GM12801 (cell line): ENCODE measurements at regions not wholly inside any gene's neighbourhood (a gene's known extent, or its start where the extent isn't known, plus 50 kb on each side); places are given as distances from the start of the nearest gene placed in this dataset.

Experiments
- TF ChIP-seq, protein P1 (sequence below): IDR thresholded peaks from one replicate; pipeline ENCODE4 v1.5.1; 2011; ENCODE audit warnings: control low read depth; ENCODE audit not compliant: insufficient read length; ENCODE audit errors: extremely low read depth

DNA sequence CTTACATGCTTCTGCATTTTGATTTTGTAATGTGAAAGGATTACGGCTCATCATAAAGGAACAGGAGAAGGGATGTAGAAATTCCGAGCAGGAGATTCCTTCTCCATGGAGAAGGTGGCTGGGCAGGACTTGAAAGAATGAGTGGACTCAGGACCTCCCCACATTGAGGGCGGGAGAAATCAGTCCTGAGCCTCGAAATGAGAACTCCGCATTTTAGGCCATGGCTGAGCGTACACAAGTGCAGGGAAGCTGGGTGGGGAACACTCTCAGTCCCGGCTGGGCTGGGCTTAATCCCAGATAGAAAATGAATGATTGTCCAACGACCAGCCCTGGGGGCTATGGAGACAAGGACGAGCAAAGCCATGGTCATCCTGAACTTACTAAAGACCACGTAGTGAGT, 402.3 kb upstream of the POU3F1 start:
- TF ChIP-seq, protein P1, sequence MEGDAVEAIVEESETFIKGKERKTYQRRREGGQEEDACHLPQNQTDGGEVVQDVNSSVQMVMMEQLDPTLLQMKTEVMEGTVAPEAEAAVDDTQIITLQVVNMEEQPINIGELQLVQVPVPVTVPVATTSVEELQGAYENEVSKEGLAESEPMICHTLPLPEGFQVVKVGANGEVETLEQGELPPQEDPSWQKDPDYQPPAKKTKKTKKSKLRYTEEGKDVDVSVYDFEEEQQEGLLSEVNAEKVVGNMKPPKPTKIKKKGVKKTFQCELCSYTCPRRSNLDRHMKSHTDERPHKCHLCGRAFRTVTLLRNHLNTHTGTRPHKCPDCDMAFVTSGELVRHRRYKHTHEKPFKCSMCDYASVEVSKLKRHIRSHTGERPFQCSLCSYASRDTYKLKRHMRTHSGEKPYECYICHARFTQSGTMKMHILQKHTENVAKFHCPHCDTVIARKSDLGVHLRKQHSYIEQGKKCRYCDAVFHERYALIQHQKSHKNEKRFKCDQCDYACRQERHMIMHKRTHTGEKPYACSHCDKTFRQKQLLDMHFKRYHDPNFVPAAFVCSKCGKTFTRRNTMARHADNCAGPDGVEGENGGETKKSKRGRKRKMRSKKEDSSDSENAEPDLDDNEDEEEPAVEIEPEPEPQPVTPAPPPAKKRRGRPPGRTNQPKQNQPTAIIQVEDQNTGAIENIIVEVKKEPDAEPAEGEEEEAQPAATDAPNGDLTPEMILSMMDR, result no peak

DNA sequence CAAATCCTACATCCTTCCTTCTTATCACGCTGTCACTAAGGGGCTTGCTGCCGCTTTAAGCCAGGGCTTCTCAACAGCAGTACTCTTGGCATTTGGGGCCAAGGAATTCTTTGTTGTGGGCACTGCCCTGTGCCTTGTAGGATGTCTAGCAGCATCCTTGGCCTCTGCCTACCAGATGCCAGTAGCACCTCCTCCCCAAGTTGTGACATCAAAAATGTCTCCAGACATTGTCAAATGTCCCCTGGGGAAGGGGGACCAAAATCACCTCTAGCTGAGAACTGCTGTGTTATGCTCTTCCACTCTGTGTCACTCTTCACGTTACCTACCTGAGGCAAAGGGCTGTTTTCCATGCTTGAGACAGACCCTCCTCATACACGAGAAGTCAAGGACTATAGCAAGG, 400.3 kb upstream of the POU3F1 start:
- TF ChIP-seq, protein P1, result no peak

GRCh38 chr1:38444770-38445442, 398.3 kb upstream of the POU3F1 start:
- TF ChIP-seq, protein P1, result no peak

DNA sequence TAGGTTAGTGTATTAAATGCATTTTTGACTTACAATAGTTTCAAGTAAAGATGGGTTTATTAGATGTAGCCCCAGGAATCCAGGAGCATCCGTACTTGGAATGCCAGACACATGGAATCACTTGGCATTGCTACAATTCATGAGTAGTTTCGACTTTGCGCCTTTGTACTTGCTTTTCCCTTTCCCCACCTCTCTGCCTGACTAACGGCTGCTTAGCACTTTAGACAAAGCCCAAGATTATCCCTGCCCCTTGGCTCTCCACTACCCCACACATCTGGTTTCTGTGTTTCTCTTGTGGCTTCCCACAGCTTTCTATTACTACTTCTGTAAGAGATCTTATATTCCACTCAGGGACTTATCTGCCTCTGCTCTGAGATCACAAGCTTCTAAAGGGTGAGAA, 397.7 kb upstream of the POU3F1 start:
- TF ChIP-seq, protein P1, result no peak

GRCh38 chr1:38440402-38440801, 393.8 kb upstream of the POU3F1 start:
- TF ChIP-seq, protein P1, result no peak

GRCh38 chr1:38436749-38437148, 390.2 kb upstream of the POU3F1 start:
- TF ChIP-seq, protein P1, result no peak

GRCh38 chr1:38436006-38436405, 389.4 kb upstream of the POU3F1 start:
- TF ChIP-seq, protein P1, result no peak
